GM18951 (cell line): ENCODE measurements at regions not wholly inside any gene's neighbourhood (a gene's known extent, or its start where the extent isn't known, plus 50 kb on each side); places are given as distances from the start of the nearest gene placed in this dataset.
"Not testable (repeated sequence)": the region's sequence is repeated elsewhere in the genome, so short reads cannot be mapped to it uniquely, and the experiment has no call there.

Experiments used
- POLR2A ChIP-seq: IDR thresholded peaks from 4 replicates; pipeline ENCODE4 v1.6.1; 2011; ENCODE audit warnings: mild to moderate bottlenecking; ENCODE audit not compliant: insufficient read length, insufficient read depth; ENCODE audit errors: extremely low read depth
- in situ Hi-C: fragments of 300-500 bp; cut with MboI; formaldehyde crosslinking; loops from one replicate; pipeline ENCODE4 v1.12.0; 2022; ENCODE audit warnings: low sequenced_read_pairs, mixed read lengths, inconsistent platforms; ENCODE audit not compliant: unreplicated experiment

DNA sequence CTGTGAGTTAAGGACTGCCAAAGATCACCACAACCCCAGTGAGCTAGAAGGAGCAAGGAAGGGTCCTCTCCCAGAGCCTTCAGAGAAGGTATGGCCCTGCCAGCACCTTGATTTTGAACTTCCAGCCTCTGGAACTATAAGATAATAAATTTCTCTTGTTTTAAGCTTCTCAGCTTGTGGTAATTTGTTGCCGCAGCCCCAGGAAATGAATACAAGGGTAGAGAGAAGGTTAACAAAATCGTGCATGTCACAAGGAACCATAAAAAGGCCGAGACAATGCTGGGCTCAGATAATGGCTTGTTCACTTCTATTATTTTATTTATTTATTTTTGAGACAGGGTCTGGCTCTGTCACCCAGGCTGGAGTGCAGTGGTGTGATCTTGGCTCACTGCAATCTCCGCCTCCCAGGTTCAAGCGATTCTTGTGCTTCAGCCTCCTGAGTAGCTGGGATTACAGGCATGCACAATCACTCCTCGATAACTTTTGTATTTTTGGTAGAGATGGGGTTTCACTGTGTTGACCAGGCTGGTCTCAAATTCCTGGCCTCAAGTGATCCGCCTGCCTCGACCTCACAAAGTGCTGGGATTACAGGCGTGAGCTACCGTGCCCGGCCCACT, 71.5 kb downstream of the WSB1 start:
- in situ Hi-C loops = not testable (repeated sequence)

DNA sequence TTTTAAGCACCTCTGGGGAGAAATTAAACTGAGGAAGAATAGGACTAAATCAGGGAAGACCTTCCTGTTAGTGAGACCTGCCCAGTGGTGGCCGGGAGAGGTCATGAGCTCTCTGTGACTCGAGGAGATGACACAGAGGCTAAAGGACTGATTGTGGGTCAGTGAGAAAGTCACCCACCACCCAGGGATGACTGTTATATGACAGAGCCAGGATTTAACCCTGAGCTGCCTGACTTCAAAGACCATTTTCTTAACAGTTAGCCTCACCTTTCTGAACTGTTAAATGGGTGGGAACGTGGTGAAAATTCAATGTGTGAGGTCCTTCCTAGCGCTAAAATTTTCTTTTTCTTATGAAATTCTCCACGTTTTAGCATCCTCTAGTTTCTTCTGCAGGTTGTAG, 72.5 kb downstream of the WSB1 start:
- TF ChIP-seq POLR2A = no peak
- in situ Hi-C loops = no loop called here

- TF ChIP-seq POLR2A = no peak
- in situ Hi-C loops = no loop called here
These were observed 73.4 kb downstream of the WSB1 start for GRCh38 chr17:27367121-27367981.

DNA sequence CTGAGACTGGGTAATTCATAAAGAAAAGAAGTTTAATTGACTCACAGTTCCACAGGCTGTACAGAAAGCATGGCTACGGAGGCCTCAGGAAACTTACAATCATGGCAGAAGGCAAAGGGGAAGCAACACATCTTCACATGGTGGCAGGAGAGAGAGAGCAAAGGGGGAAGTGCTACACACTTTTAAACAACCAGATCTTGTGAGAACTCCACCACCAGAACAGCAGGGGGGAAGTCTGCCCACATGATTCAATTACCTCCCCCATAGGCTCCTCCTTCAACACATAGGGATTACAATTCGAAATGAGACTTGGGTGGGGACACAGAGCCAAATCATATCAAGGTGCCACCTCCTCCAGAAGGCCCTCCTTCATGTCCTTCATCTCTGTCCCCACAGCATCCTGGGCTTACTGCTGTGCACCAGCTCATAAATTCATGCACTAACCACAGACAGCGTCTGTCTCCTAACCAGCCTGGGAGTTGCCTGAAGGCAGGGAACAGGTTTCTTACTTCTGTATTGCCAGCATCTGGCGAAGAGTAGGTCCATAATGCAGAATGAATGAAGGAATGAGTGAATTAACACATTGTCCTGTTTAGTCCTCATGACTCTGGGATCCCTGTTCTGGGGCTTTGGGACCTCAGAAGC, 74.4 kb downstream of the WSB1 start:
- in situ Hi-C loops = no loop called here

DNA sequence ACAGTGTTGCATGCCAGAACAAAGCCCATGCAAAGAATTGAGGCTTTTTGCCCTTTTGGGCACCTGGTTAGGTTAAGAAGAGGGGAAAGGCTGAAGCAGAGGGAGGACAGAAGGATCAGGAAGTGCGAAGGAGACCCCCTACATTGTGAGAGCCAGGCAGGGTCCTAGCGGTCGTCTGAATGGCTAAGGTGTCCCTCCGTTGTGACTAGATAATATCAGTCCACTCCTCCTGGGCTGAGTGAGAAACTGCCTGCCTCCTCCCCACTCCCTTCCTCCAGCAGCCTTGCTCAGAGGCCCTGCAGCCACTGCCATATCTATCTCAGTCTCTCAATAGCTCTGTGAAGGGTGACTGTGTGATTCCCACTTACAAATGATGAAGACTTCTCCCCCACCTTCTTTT, 75.1 kb downstream of the WSB1 start:
- in situ Hi-C loops = no loop called here
- no peak for TF ChIP-seq POLR2A

More for the DNA sequence above, 74.4 kb downstream of the WSB1 start:
- no peak for TF ChIP-seq POLR2A

DNA sequence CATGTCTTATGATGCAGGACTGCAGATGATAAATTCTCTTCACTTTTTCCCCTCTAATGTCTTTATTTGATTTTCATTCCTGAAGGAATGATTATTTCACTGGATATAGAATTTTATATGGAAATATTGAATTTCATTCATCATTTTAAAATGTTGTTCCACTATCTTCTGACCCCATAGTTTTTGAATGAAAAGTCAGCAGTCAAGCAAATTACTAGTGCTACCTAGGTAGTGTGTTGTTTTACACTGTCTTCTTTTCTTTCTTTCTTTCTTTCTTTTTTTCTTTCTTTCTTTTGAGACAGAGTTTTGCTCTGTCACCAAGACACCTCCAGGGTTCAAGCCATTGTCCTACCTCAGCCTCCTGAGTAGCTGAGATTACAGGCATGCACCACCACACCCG, 76.9 kb downstream of the WSB1 start:
- no peak for TF ChIP-seq POLR2A
- in situ Hi-C loops = loop anchor here (10.0 kb wide), 1 partner anchor 224 kb away; no protein-coding TSS in a partner anchor

- in situ Hi-C loops = loop anchor here (10.0 kb wide), 1 partner anchor 221 kb away; no protein-coding TSS in a partner anchor
These were observed 79.8 kb downstream of the WSB1 start for GRCh38 chr17:27373695-27374094.

- in situ Hi-C loops = loop anchor here (10.0 kb wide), 1 partner anchor 218 kb away; no protein-coding TSS in a partner anchor
- TF ChIP-seq POLR2A = no peak
These were observed 79.4 kb upstream of the KSR1 start for GRCh38 chr17:27376637-27377547.

- TF ChIP-seq POLR2A = no peak
- in situ Hi-C loops = loop anchor here (10.0 kb wide), 1 partner anchor 216 kb away; no protein-coding TSS in a partner anchor
These were observed 77.6 kb upstream of the KSR1 start for GRCh38 chr17:27378482-27379175.

GRCh38 chr17:27379888-27380533, 76.2 kb upstream of the KSR1 start:
- TF ChIP-seq POLR2A = no peak
- in situ Hi-C loops = loop anchor here (10.0 kb wide), 1 partner anchor 215 kb away; no protein-coding TSS in a partner anchor

DNA sequence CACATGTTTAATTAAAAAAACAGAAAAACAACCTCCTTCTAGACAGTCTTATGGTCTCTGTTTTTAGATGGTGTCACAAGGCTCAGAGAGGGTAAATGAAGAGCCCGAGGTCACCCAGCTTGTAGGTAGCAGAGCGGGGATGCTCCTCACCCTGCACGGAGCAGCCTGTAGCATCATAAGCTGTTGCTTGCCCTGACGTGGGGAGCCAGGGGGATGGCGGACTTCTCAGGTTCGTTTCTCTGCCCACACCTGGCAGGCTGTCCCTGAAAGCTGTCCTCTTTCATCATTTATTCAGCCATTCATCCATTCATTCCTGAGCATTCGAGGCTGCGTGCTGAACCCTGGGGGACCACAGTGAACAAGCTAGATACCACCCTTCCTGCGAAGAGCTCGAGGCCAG, 75.7 kb upstream of the KSR1 start:
- in situ Hi-C loops = no loop called here
- TF ChIP-seq POLR2A = no peak
